IMR-90 (cell line): ENCODE measurements at regions not wholly inside any gene's neighbourhood (a gene's known extent, or its start where the extent isn't known, plus 50 kb on each side); places are given as distances from the start of the nearest gene placed in this dataset.

Experiments
- ATAC-seq: fragments of 200-7000 bp; cut with Tn5 transposase; 2 replicates; pipeline ENCODE4 v1.9.1; 2020; ENCODE audit warnings: low read depth, mild to moderate bottlenecking, moderate library complexity
- BruUV-seq: library from RNA; stranded (reverse); fragments of 400-500 nt; replicated peaks from 2 replicates; lab custom pipeline; 2021; lab: Mats Ljungman, UMichigan
- CTCF ChIA-PET: fragments of 300-600 bp; formaldehyde crosslinking; extraction: SDS; loops from one replicate; lab custom pipeline; 2021; ENCODE audit warnings: antibody characterized with exemption; lab: Yijun Ruan, JAX
- POLR2A ChIA-PET: fragments of 300-600 bp; sonication (Branson Sonifier 250); formaldehyde crosslinking; loops from one replicate; lab custom pipeline; 2022; ENCODE audit warnings: antibody characterized with exemption; ENCODE audit not compliant: unreplicated experiment; lab: Charles Lee
- DNase-seq: peaks from one replicate; pipeline ENCODE4 v3.0.0; 2013
- H2AFZ ChIP-seq: replicated peaks from 2 replicates; pipeline ENCODE3; 2013; ENCODE audit warnings: low read length, mild to moderate bottlenecking; ENCODE audit not compliant: poor library complexity
- H2AK5ac ChIP-seq: 2 replicates; pipeline ENCODE4 v1.6.1; 2013; ENCODE audit warnings: low read depth, low read length, inconsistent platforms
- H2AK9ac ChIP-seq: replicated peaks from 2 replicates; pipeline ENCODE3; 2013; ENCODE audit warnings: mild to moderate bottlenecking, low read depth, low read length, moderate library complexity; ENCODE audit not compliant: poor library complexity
- H2BK120ac ChIP-seq: 2 replicates; pipeline ENCODE4 v1.6.1; 2013; ENCODE audit warnings: low read depth, low read length, inconsistent platforms
- H2BK15ac ChIP-seq: 3 replicates; pipeline ENCODE4 v1.6.1; 2013; ENCODE audit warnings: low read depth, low read length, inconsistent platforms
- H2BK20ac ChIP-seq: 2 replicates; pipeline ENCODE4 v1.6.1; 2013; ENCODE audit warnings: low read depth, mild to moderate bottlenecking, inconsistent platforms, low read length, moderate library complexity
- H2BK5ac ChIP-seq: 2 replicates; pipeline ENCODE4 v1.6.1; 2013; ENCODE audit warnings: mild to moderate bottlenecking, low read depth, low read length, inconsistent platforms; ENCODE audit not compliant: poor library complexity, severe bottlenecking
- H3K14ac ChIP-seq: replicated peaks from 2 replicates; pipeline ENCODE4 v1.6.1; 2013; ENCODE audit warnings: low read depth, low read length, inconsistent platforms
- H3K18ac ChIP-seq: 2 replicates; pipeline ENCODE4 v1.6.1; 2013; ENCODE audit warnings: low read depth, low read length, control low read depth
- H3K23ac ChIP-seq: 2 replicates; pipeline ENCODE4 v1.6.1; 2013; ENCODE audit warnings: low read depth, low read length, inconsistent platforms
- H3K27ac ChIP-seq: 2 replicates; pipeline ENCODE4 v1.5.1; 2013; ENCODE audit warnings: mild to moderate bottlenecking, control low read depth, low read length; ENCODE audit not compliant: insufficient read depth
- H3K27me3 ChIP-seq: 2 replicates; pipeline ENCODE4 v1.6.1; 2013; ENCODE audit warnings: low read length; ENCODE audit not compliant: control insufficient read depth, insufficient read depth
- H3K36me3 ChIP-seq: 2 replicates; pipeline ENCODE4 v1.6.1; 2013; ENCODE audit warnings: low read length, mixed read lengths; ENCODE audit not compliant: control insufficient read depth, insufficient read depth
- H3K4ac ChIP-seq: 2 replicates; pipeline ENCODE4 v1.6.1; 2013; ENCODE audit warnings: low read depth, low read length, inconsistent platforms
- H3K4me1 ChIP-seq: 2 replicates; pipeline ENCODE4 v1.6.1; 2013; ENCODE audit warnings: low read length, mixed read lengths; ENCODE audit not compliant: control insufficient read depth, insufficient read depth
- H3K4me2 ChIP-seq: 2 replicates; pipeline ENCODE4 v1.6.1; 2013; ENCODE audit warnings: low read depth, mild to moderate bottlenecking, control low read depth, low read length, moderate library complexity
- H3K4me3 ChIP-seq: 2 replicates; pipeline ENCODE4 v1.5.1; 2013; ENCODE audit warnings: low read depth, mild to moderate bottlenecking, control low read depth, low read length, moderate library complexity; ENCODE audit not compliant: insufficient read depth
- H3K56ac ChIP-seq: 2 replicates; pipeline ENCODE4 v1.6.1; 2013; ENCODE audit warnings: low read length, inconsistent platforms; ENCODE audit not compliant: insufficient read depth; ENCODE audit errors: extremely low read depth
- H3K79me1 ChIP-seq, 2 experiments: 2 replicates each; pipeline ENCODE4 v1.6.1; 2013; ENCODE audit warnings: low read length in 2 of 2, inconsistent platforms in 1 of 2, low read depth in 1 of 2
- H3K9ac ChIP-seq: 2 replicates; pipeline ENCODE4 v1.6.1; 2013; ENCODE audit warnings: low read depth, low read length, control low read depth
- H3K9me1 ChIP-seq: 2 replicates; pipeline ENCODE4 v1.6.1; 2013; ENCODE audit warnings: low read length, inconsistent platforms; ENCODE audit not compliant: insufficient read depth
- H3K9me3 ChIP-seq: 2 replicates; pipeline ENCODE4 v1.6.1; 2013; ENCODE audit warnings: low read length; ENCODE audit not compliant: control insufficient read depth, insufficient read depth
- H4K20me1 ChIP-seq: 2 replicates; pipeline ENCODE4 v1.6.1; 2013; ENCODE audit warnings: low read length, inconsistent platforms; ENCODE audit not compliant: insufficient read depth
- H4K5ac ChIP-seq: 2 replicates; pipeline ENCODE4 v1.6.1; 2013; ENCODE audit warnings: mild to moderate bottlenecking, low read depth, low read length, control low read depth
- H4K8ac ChIP-seq, 2 experiments: 2 replicates each; pipeline ENCODE4 v1.6.1; 2013; ENCODE audit warnings: low read depth in 2 of 2, low read length in 2 of 2, control low read depth in 1 of 2, inconsistent platforms in 1 of 2
- H4K91ac ChIP-seq: 2 replicates; pipeline ENCODE4 v1.6.1; 2013; ENCODE audit warnings: low read depth, low read length, inconsistent platforms; ENCODE audit not compliant: insufficient read depth
- CEBPB ChIP-seq: IDR thresholded peaks from 2 replicates; pipeline ENCODE4 v1.6.1; 2012; ENCODE audit warnings: low read depth, low read length, improper control_type of control experiment
- FOS ChIP-seq: fragments of 150-350 bp; IDR thresholded peaks from 2 replicates; pipeline ENCODE4 v1.6.1; 2016; ENCODE audit warnings: low read depth, low read length
- MAFK ChIP-seq: IDR thresholded peaks from 2 replicates; pipeline ENCODE4 v1.6.1; 2012; ENCODE audit warnings: low read depth, low read length, improper control_type of control experiment
- RCOR1 ChIP-seq: IDR thresholded peaks from 2 replicates; pipeline ENCODE4 v1.6.1; 2012; ENCODE audit warnings: mild to moderate bottlenecking, low read length, improper control_type of control experiment; ENCODE audit not compliant: insufficient replicate concordance
- RFX5 ChIP-seq: IDR thresholded peaks from 2 replicates; pipeline ENCODE4 v1.8.0; 2012; ENCODE audit warnings: low read depth, mild to moderate bottlenecking, low read length, moderate library complexity
- WGBS, 2 experiments: methylation state at CpG; one replicate each; pipeline versions ENCODE4 v1.1.5 to v1.1.7; 2013; ENCODE audit warnings: missing lambda C conversion rate in 2 of 2; ENCODE audit not compliant: insufficient read length in 1 of 2; ENCODE audit errors: extremely low coverage in 2 of 2; 5-methylcytosine and 5-hydroxymethylcytosine counted together
- dilution Hi-C: fragments of 300-500 bp; cut with HindIII; formaldehyde crosslinking; loops from one replicate; pipeline ENCODE4 v1.14.3; 2018; ENCODE audit warnings: low sequenced_read_pairs; ENCODE audit not compliant: unreplicated experiment
- in situ Hi-C: fragments of 300-500 bp; cut with MboI; formaldehyde crosslinking; loops from 3 replicates; pipeline ENCODE4 v1.14.3; 2019; ENCODE audit warnings: low sequenced_read_pairs, inconsistent platforms, mixed read lengths
- intact Hi-C: fragments of 100-400 bp; cut with micrococcal nuclease; formaldehyde crosslinking; loops from 2 replicates; pipeline ENCODE4 v1.10.0; 2022
- TF ChIP-seq, protein P1 (sequence below): fragments of 150-350 bp; IDR thresholded peaks from 2 replicates; pipeline ENCODE4 v1.6.1; 2017; ENCODE audit warnings: mild to moderate bottlenecking, antibody characterized with exemption, low read length, low read depth

DNA sequence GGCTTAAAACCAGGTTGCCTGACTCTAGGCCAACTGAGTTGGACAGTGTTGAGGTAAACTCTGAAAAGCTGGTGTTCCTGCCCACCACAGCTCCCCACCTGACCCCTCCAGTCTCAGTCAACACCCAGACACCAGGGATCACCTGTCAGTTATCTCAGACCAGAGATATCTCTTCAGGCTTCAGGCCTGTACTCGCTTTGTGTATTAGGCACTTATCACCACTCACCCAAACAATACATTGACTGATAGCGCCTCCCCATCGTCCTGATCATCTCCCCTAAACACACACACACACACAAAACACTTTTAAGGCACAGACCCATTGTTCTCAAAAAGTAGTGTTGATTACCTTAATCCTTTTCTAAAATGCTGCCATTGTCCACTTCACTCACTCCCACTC, 111.5 kb downstream of the PLCE1 start:
- no CpG with 5 or more reads among the region's 3 CpGs for WGBS, 2 experiments
- dilution Hi-C loops: no loop called here
- no peak overlapping the region for H2BK5ac ChIP-seq
- peak overlapping the region; percentile 30; the same call in 1 of the 2 replicates for H3K4ac ChIP-seq
- 0 out of 2 replicates have a peak overlapping the region, but pooled peaks have one; percentile 30 for H3K14ac ChIP-seq
- H3K4me1 ChIP-seq: peaks cover 20% of the 10 kb centered on the region
- H3K79me1 ChIP-seq: no peaks in the 10 kb centered on the region
- no peak overlapping the region for H2AFZ ChIP-seq
- H3K36me3 ChIP-seq: no peaks in the 10 kb centered on the region
- in situ Hi-C loops: no loop called here
- no peak overlapping the region for H3K9ac ChIP-seq
- no peak for ATAC-seq
- intact Hi-C loops: no loop called here
- no peak overlapping the region; a peak in 1 of 4 replicates for H4K8ac ChIP-seq
- no peak overlapping the region; the same call in 1 of the 2 replicates for H3K4me2 ChIP-seq
- H3K27ac ChIP-seq: no peak overlapping the region
- no peak overlapping the region for H3K23ac ChIP-seq
- H2BK120ac ChIP-seq: peak overlapping the region; percentile 9; the same call in 1 of the 2 replicates
- POLR2A ChIA-PET: no interaction called here
- H2AK9ac ChIP-seq: no peak overlapping the region
- peaks cover 21% of the 10 kb centered on the region for H3K9me1 ChIP-seq
- H3K9me3 ChIP-seq: no peaks in the 10 kb centered on the region
- no TSS peak for BruUV-seq
- CTCF ChIA-PET: interaction anchor here (0.9 kb wide), 1 partner anchor 12 kb away, joined by 3 read pairs; no protein-coding TSS in a partner anchor
- 0 out of 2 replicates have a peak overlapping the region, but pooled peaks have one; percentile 44 for H2BK20ac ChIP-seq
- peak overlapping the region; percentile 73; the same call in 1 of the 2 replicates for H2AK5ac ChIP-seq
- no peak overlapping the region for H3K56ac ChIP-seq
- peak overlapping the region; percentile 1 for H3K18ac ChIP-seq
- no peak for DNase-seq
- TF ChIP-seq FOS (no peak), RFX5 (no peak), CEBPB (no peak), MAFK (no peak), RCOR1 (no peak)
- TF ChIP-seq, protein P1, sequence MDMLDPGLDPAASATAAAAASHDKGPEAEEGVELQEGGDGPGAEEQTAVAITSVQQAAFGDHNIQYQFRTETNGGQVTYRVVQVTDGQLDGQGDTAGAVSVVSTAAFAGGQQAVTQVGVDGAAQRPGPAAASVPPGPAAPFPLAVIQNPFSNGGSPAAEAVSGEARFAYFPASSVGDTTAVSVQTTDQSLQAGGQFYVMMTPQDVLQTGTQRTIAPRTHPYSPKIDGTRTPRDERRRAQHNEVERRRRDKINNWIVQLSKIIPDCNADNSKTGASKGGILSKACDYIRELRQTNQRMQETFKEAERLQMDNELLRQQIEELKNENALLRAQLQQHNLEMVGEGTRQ: no peak
- no peaks in the 10 kb centered on the region; the same call in 1 of the 2 replicates for H3K27me3 ChIP-seq
- H2BK15ac ChIP-seq: peak overlapping the region; percentile 40; the same call in 1 of the 3 replicates
- no peak overlapping the region; the same call in 1 of the 2 replicates for H4K5ac ChIP-seq
- H3K4me3 ChIP-seq: no peak overlapping the region
- no peak overlapping the region for H4K91ac ChIP-seq
- peaks cover 4% of the 10 kb centered on the region; the same call in 1 of the 2 replicates for H4K20me1 ChIP-seq
